Dendritic cell treated with granulocyte-macrophage colony-stimulating factor and Interleukin-4, amounts not matched to agents 40 ng/mL and 50 ng/mL, for 4 days (primary cell): ENCODE measurements at regions not wholly inside any gene's neighbourhood (a gene's known extent, or its start where the extent isn't known, plus 50 kb on each side); places are given as distances from the start of the nearest gene placed in this dataset.
"Not testable (repeated sequence)": the region's sequence is repeated elsewhere in the genome, so short reads cannot be mapped to it uniquely, and the experiment has no call there.

ENCODE experiments used
- H3K27ac Mint-ChIP-seq: one replicate; pipeline ENCODE4 v1.8.0; 2022; ENCODE audit warnings: mild to moderate bottlenecking, mixed read lengths
- H3K27me3 Mint-ChIP-seq: one replicate; pipeline ENCODE4 v1.8.0; 2022; ENCODE audit warnings: mild to moderate bottlenecking, mixed read lengths
- H3K36me3 Mint-ChIP-seq: one replicate; pipeline ENCODE4 v1.8.0; 2022; ENCODE audit warnings: low read depth, mixed read lengths
- H3K4me1 Mint-ChIP-seq: one replicate; pipeline ENCODE4 v1.8.0; 2022; ENCODE audit warnings: low read depth, mixed read lengths
- H3K4me3 Mint-ChIP-seq: one replicate; pipeline ENCODE4 v1.8.0; 2022; ENCODE audit warnings: mild to moderate bottlenecking, moderate library complexity, mixed read lengths
- H3K9me3 Mint-ChIP-seq: one replicate; pipeline ENCODE4 v1.8.0; 2022; ENCODE audit warnings: mixed read lengths
- intact Hi-C: fragments of 100-400 bp; cut with micrococcal nuclease; formaldehyde crosslinking; loops from one replicate; pipeline ENCODE4 v1.15.0; 2022

DNA sequence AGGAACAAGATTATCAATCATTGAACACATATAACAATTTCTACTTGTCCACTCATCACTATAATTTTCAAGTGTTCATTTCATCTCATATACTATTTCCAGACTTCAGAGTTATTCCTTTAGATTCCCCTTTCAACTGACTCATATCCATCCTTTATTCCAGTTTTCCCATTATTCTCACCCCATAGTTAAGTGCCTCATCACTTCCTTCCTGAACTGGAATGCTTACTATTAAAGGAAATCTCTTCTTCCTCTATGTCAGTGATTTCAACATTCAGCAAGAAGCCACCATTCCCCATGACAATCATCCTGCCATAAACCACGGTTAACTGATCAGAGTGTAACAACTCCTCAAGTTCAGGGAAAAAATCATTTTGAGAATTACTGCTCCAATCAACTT lies 198.9 kb downstream of the FBXO8 start:
- no peak overlapping the region for H3K4me3 Mint-ChIP-seq
- H3K27ac Mint-ChIP-seq: no peak overlapping the region
- peaks cover 4% of the 10 kb centered on the region for H3K4me1 Mint-ChIP-seq
- H3K27me3 Mint-ChIP-seq: peaks cover 13% of the 10 kb centered on the region
- no peaks in the 10 kb centered on the region for H3K9me3 Mint-ChIP-seq
- no peaks in the 10 kb centered on the region for H3K36me3 Mint-ChIP-seq
- intact Hi-C loops: no loop called here

DNA sequence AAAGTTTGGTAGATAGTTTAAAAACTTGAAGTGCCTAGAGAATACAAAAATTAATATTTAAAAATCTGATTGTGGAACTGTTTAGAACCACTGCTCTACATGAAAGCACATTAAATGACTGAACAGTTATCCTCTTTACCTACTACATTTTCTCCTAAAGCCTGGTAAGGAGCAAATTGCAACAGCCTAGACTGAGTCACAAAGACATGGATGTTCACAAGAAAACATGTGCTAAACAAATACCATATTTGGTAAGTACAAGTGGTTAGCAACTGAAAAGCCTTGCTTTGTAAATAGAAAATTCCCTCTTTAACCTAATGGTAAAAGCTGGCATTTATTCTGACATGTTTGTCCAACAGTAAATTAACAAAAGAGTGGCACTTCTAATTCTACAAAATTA lies 203.1 kb downstream of the FBXO8 start:
- Mint-ChIP-seq H3K36me3 (no peaks in the 10 kb centered on the region), H3K27ac (no peak overlapping the region), H3K27me3 (no peaks in the 10 kb centered on the region), H3K4me1 (peaks cover 4% of the 10 kb centered on the region), H3K4me3 (no peak overlapping the region), H3K9me3 (no peaks in the 10 kb centered on the region)
- intact Hi-C loops: no loop called here

DNA sequence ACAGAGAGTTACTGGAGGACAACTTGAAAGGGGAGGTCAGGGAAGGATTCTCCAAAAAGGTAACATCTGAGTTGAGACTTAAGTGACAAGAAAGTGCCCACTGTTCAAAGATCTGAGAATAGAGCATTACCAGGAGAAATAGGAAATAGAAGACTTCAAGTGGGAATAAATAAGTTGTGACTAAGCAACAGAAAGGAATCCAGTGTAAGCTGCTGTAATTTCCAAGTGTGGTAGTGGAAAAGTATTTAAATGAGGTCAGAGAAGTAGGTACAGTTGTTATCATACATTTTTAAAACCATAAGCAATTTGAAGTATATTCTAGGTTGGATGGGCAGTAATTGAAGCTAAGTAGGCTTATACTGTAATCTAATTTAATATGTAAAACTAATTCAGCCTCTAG lies 211.9 kb downstream of the FBXO8 start:
- peaks cover 14% of the 10 kb centered on the region for H3K27me3 Mint-ChIP-seq
- H3K36me3 Mint-ChIP-seq: no peaks in the 10 kb centered on the region
- intact Hi-C loops: no loop called here
- H3K4me3 Mint-ChIP-seq: no peak overlapping the region
- no peaks in the 10 kb centered on the region for H3K9me3 Mint-ChIP-seq
- H3K27ac Mint-ChIP-seq: no peak overlapping the region
- H3K4me1 Mint-ChIP-seq: no peaks in the 10 kb centered on the region

GRCh38 chr4:174069848-174070330 lies 213.6 kb downstream of the FBXO8 start:
- no peak overlapping the region for H3K4me3 Mint-ChIP-seq
- H3K36me3 Mint-ChIP-seq: no peaks in the 10 kb centered on the region
- no peak overlapping the region for H3K27ac Mint-ChIP-seq
- no peaks in the 10 kb centered on the region for H3K4me1 Mint-ChIP-seq
- intact Hi-C loops: no loop called here
- no peaks in the 10 kb centered on the region for H3K9me3 Mint-ChIP-seq
- H3K27me3 Mint-ChIP-seq: peaks cover 15% of the 10 kb centered on the region

DNA sequence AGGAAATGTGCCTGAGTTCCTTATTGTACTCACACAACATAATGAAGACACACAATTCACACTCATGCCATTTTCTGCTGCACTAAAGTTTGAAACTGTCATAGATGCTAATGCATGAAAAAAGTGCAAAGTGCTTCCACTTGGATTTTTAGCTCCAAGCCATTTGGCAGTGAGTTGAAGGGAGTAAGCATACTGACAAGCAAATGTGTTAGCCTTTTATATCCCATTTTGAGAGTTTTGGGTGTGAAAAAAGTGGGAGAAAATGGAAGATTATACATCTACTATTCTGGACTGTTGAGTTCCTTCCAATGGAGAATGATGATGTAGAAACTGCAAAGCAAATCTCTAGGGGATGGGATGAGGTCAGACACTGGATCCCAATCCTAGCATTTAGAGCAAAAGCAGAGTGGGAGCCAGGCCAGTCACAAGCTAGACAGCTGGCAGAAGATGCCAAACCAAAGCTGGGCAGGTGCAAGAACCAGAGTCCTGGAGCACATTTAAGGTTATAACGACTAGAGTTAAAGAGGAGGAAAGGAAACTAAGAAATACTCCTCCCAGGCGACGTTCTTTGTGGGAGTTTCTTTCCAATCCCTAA lies 216.8 kb downstream of the FBXO8 start:
- Mint-ChIP-seq H3K27ac (no peak overlapping the region), H3K4me1 (no peaks in the 10 kb centered on the region), H3K27me3 (peaks cover 12% of the 10 kb centered on the region), H3K4me3 (no peak overlapping the region), H3K36me3 (no peaks in the 10 kb centered on the region), H3K9me3 (no peaks in the 10 kb centered on the region)
- intact Hi-C loops: no loop called here

DNA sequence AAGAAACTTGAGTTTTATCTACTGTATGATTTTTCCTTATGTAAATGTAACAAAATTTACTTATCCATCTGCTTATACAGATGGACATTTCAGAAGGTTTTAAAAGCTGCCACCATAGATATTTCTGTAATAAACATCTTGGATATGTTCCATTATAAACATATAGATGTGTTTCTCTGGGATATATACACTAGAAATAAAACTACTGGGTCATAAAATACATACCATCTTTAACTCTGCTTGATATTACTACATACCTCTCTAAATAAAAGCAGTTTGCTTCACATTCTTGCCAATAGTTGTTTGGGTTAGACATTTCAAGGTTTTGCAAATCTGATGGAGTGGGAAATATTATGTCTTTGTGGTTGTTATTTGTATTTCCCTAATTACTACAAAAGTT lies 220.6 kb downstream of the FBXO8 start:
- intact Hi-C loops: no loop called here
- H3K27ac Mint-ChIP-seq: no peak overlapping the region
- H3K27me3 Mint-ChIP-seq: peaks cover 7% of the 10 kb centered on the region
- H3K4me1 Mint-ChIP-seq: peaks cover 21% of the 10 kb centered on the region
- H3K9me3 Mint-ChIP-seq: peaks cover 11% of the 10 kb centered on the region
- H3K36me3 Mint-ChIP-seq: no peaks in the 10 kb centered on the region
- no peak overlapping the region for H3K4me3 Mint-ChIP-seq

DNA sequence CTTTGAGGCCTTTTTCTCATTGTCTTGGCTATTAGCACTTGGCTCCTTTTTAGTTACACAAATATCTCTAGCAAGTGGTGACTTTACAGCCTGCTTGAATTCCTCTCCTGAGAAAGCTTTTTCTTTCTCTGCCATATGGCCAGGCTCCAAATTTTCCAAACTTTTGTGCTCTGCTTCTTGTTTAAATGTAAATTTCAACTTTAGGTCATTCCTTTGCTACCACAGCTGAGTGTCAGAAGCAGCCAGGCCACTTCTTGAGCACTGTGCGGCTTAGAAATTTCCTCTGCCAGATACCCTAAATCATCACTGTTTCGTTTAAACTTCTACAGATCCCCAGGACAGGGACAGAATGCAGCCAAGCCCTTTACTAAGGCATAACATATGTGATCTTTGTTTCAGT lies 222.4 kb downstream of the FBXO8 start:
- Mint-ChIP-seq H3K9me3 (peaks cover 16% of the 10 kb centered on the region), H3K4me1 (peaks cover 26% of the 10 kb centered on the region), H3K36me3 (no peaks in the 10 kb centered on the region), H3K4me3 (no peak overlapping the region), H3K27me3 (no peaks in the 10 kb centered on the region), H3K27ac (no peak overlapping the region)
- intact Hi-C loops: no loop called here

DNA sequence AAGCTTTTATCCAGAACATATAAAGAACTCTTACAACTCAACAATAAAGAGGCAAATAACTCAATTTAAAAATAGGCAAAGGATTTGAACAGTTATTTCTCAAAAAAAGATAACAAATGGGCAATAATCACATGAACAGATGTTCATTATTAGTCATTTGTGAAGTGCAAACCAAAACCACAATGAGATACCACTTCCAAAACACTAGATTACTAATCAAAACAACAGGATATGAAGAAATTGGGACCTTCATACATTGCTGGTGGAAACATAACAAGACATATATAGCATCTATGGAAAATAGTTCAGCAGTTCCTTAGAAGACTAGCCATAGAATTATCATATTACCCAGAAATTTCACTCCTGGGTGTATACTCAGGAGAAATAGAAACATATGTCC lies 224.6 kb downstream of the FBXO8 start:
- Mint-ChIP-seq H3K27me3 (no peaks in the 10 kb centered on the region), H3K36me3 (no peaks in the 10 kb centered on the region), H3K4me1 (peaks cover 26% of the 10 kb centered on the region), H3K27ac (peak overlapping the region; percentile 13), H3K4me3 (no peak overlapping the region), H3K9me3 (peaks cover 17% of the 10 kb centered on the region)
- intact Hi-C loops: no loop called here

GRCh38 chr4:174056959-174057358 lies 226.5 kb downstream of the FBXO8 start:
- Mint-ChIP-seq H3K27ac (no peak overlapping the region), H3K9me3 (peaks cover 17% of the 10 kb centered on the region), H3K4me3 (no peak overlapping the region), H3K27me3 (no peaks in the 10 kb centered on the region), H3K36me3 (no peaks in the 10 kb centered on the region), H3K4me1 (peaks cover 26% of the 10 kb centered on the region)
- intact Hi-C loops: no loop called here

- intact Hi-C loops: no loop called here
- H3K4me1 Mint-ChIP-seq: peaks cover 26% of the 10 kb centered on the region
- H3K27ac Mint-ChIP-seq: no peak overlapping the region
- H3K27me3 Mint-ChIP-seq: no peaks in the 10 kb centered on the region
- no peaks in the 10 kb centered on the region for H3K36me3 Mint-ChIP-seq
- H3K9me3 Mint-ChIP-seq: peaks cover 17% of the 10 kb centered on the region
- H3K4me3 Mint-ChIP-seq: no peak overlapping the region
Measured at GRCh38 chr4:174055344-174055743, 228.1 kb downstream of the FBXO8 start.

DNA sequence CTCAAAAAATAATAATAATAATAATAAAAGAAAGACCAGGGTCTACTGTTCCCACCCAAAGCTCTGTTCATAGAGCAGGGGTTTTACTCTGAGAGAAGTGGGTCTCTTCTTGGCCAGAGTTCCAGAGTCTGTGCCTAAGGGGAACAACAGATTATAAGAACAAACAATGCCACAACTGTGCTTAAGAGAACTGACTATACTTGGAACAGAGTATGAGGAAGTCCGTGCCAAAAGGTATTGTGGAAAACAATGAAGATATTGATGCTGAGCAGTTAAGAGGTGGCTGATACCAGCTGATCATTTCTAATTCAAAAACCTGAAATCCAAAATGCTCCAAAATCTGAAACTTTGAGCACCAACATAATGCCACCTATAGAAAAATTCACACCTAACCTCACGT lies 229.6 kb downstream of the FBXO8 start:
- Mint-ChIP-seq H3K27ac (no peak overlapping the region), H3K9me3 (peaks cover 7% of the 10 kb centered on the region), H3K4me3 (no peak overlapping the region), H3K27me3 (no peaks in the 10 kb centered on the region), H3K4me1 (peaks cover 14% of the 10 kb centered on the region), H3K36me3 (no peaks in the 10 kb centered on the region)
- intact Hi-C loops: no loop called here

GRCh38 chr4:174047363-174047762 lies 236.1 kb downstream of the FBXO8 start:
- Mint-ChIP-seq H3K27me3 (peaks cover 4% of the 10 kb centered on the region), H3K4me3 (no peak overlapping the region), H3K27ac (no peak overlapping the region), H3K36me3 (no peaks in the 10 kb centered on the region), H3K9me3 (no peaks in the 10 kb centered on the region), H3K4me1 (no peaks in the 10 kb centered on the region)
- intact Hi-C loops: no loop called here

GRCh38 chr4:174045829-174046228 lies 237.6 kb downstream of the FBXO8 start:
- H3K27me3 Mint-ChIP-seq, H3K27ac Mint-ChIP-seq, H3K36me3 Mint-ChIP-seq, H3K4me3 Mint-ChIP-seq, H3K4me1 Mint-ChIP-seq, H3K9me3 Mint-ChIP-seq, intact Hi-C loops: not testable (repeated sequence)

GRCh38 chr4:174045381-174045780 lies 238.1 kb downstream of the FBXO8 start:
- Mint-ChIP-seq H3K9me3 (no peaks in the 10 kb centered on the region), H3K27me3 (peaks cover 4% of the 10 kb centered on the region), H3K27ac (no peak overlapping the region), H3K4me1 (no peaks in the 10 kb centered on the region), H3K36me3 (no peaks in the 10 kb centered on the region), H3K4me3 (no peak overlapping the region)
- intact Hi-C loops: no loop called here

DNA sequence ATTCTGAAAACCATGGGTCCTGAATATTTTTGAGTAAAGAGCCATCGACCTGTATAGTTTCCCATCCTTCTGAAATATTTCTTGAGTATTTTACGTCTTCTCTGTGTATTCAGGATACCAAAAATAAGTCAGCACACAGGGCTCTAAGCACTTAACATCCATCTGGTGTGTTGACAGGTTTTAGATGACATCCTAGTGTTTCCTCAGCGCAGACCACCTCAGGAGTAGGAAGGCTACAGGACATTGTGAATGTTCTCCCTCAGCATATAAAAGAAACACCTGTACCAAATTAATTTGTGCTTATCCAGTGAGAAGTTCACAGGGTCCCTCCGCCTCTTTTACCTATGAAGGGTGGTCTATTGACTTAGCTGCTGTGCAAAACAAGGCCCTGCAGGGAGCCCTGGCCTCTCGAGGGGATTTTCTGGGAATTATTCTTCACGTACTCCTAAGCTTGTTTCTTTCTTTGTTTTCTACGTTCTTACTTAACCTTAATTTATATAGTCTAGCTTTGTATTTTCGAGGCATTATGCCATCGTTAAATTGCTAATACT lies 241.8 kb downstream of the FBXO8 start:
- no peaks in the 10 kb centered on the region for H3K36me3 Mint-ChIP-seq
- no peak overlapping the region for H3K4me3 Mint-ChIP-seq
- no peak overlapping the region for H3K27ac Mint-ChIP-seq
- intact Hi-C loops: no loop called here
- peaks cover 4% of the 10 kb centered on the region for H3K27me3 Mint-ChIP-seq
- no peaks in the 10 kb centered on the region for H3K4me1 Mint-ChIP-seq
- no peaks in the 10 kb centered on the region for H3K9me3 Mint-ChIP-seq
